Mesenchymal stem cell (in vitro differentiated cells and primary cell): ENCODE measurements at regions not wholly inside any gene's neighbourhood (a gene's known extent, or its start where the extent isn't known, plus 50 kb on each side); places are given as distances from the start of the nearest gene placed in this dataset.

Source experiments
- DNase-seq: peaks from one replicate; pipeline ENCODE4 v3.0.0-alpha.2; 2013
- H2AFZ ChIP-seq: one replicate; pipeline ENCODE4 v1.6.1; 2013; ENCODE audit warnings: low read depth, mild to moderate bottlenecking, control low read depth, inconsistent platforms, low read length, moderate library complexity
- H2AK5ac ChIP-seq: 2 replicates; pipeline ENCODE4 v1.6.1; 2013; ENCODE audit warnings: low read length, moderate library complexity, mild to moderate bottlenecking, inconsistent platforms; ENCODE audit not compliant: severe bottlenecking
- H2BK120ac ChIP-seq: one replicate; pipeline ENCODE4 v1.6.1; 2013; ENCODE audit warnings: low read depth, mild to moderate bottlenecking, inconsistent platforms, low read length, moderate library complexity
- H2BK12ac ChIP-seq, 2 experiments: one replicate each; pipeline ENCODE4 v1.6.1; 2013; ENCODE audit warnings: inconsistent platforms in 2 of 2, low read length in 2 of 2, mild to moderate bottlenecking in 2 of 2, moderate library complexity in 2 of 2, control low read depth in 1 of 2
- H2BK15ac ChIP-seq: one replicate; pipeline ENCODE4 v1.6.1; 2013; ENCODE audit warnings: mild to moderate bottlenecking, low read depth, inconsistent platforms; ENCODE audit not compliant: poor library complexity, severe bottlenecking
- H2BK5ac ChIP-seq: 2 replicates; pipeline ENCODE4 v1.6.1; 2013; ENCODE audit warnings: low read depth, mild to moderate bottlenecking, low read length, control low read depth, inconsistent platforms; ENCODE audit not compliant: poor library complexity, severe bottlenecking
- H3K14ac ChIP-seq, 2 experiments: one replicate each; pipeline ENCODE4 v1.6.1; 2013; ENCODE audit warnings: inconsistent platforms in 2 of 2, low read length in 2 of 2, control low read depth in 1 of 2, mild to moderate bottlenecking in 1 of 2, moderate library complexity in 1 of 2
- H3K18ac ChIP-seq, 2 experiments: one replicate each; pipeline ENCODE4 v1.6.1; 2013; ENCODE audit warnings: inconsistent platforms in 2 of 2, low read length in 2 of 2, control low read depth in 1 of 2, low read depth in 1 of 2, mild to moderate bottlenecking in 1 of 2
- H3K23ac ChIP-seq, 2 experiments: one replicate each; pipeline ENCODE4 v1.6.1; 2013; ENCODE audit warnings: inconsistent platforms in 2 of 2, low read length in 2 of 2, mild to moderate bottlenecking in 2 of 2, moderate library complexity in 2 of 2, control low read depth in 1 of 2
- H3K27ac ChIP-seq: 2 replicates; pipeline ENCODE4 v1.5.1; 2013; ENCODE audit warnings: mild to moderate bottlenecking, moderate library complexity, low read length, control low read depth, inconsistent platforms; ENCODE audit not compliant: poor library complexity, severe bottlenecking
- H3K27me3 ChIP-seq, 2 experiments: 2 replicates each; pipeline versions ENCODE4 v1.6.1 to v1.7.0; 2013; ENCODE audit warnings: low read length in 2 of 2, mild to moderate bottlenecking in 2 of 2, moderate library complexity in 2 of 2, control low read depth in 1 of 2, inconsistent platforms in 1 of 2; ENCODE audit not compliant: control insufficient read depth in 1 of 2, insufficient read depth in 1 of 2
- H3K36me3 ChIP-seq, 2 experiments: 2 replicates each; pipeline versions ENCODE4 v1.6.1 to v1.7.0; 2013; ENCODE audit warnings: low read length in 2 of 2, control low read depth in 1 of 2, inconsistent platforms in 1 of 2, low read depth in 1 of 2, mild to moderate bottlenecking in 1 of 2; ENCODE audit not compliant: insufficient read depth in 2 of 2, control insufficient read depth in 1 of 2
- H3K4ac ChIP-seq, 2 experiments: one replicate each; pipeline ENCODE4 v1.6.1; 2013; ENCODE audit warnings: inconsistent platforms in 2 of 2, low read length in 2 of 2, mild to moderate bottlenecking in 2 of 2, moderate library complexity in 2 of 2, control low read depth in 1 of 2, low read depth in 1 of 2
- H3K4me1 ChIP-seq: 2 replicates; pipeline ENCODE4 v1.6.1; 2013; ENCODE audit warnings: low read depth, low read length, control low read depth; ENCODE audit not compliant: control insufficient read depth, insufficient read depth
- H3K4me2 ChIP-seq: 2 replicates; pipeline ENCODE4 v1.6.1; 2013; ENCODE audit warnings: low read length, mild to moderate bottlenecking, inconsistent platforms; ENCODE audit not compliant: poor library complexity, severe bottlenecking
- H3K4me3 ChIP-seq, 2 experiments: 2 replicates each; pipeline versions ENCODE4 v1.5.1 to v1.7.0; 2013; ENCODE audit warnings: low read length in 2 of 2, mild to moderate bottlenecking in 2 of 2, control low read depth in 1 of 2, low read depth in 1 of 2; ENCODE audit not compliant: insufficient read depth in 1 of 2
- H3K79me1 ChIP-seq: replicated peaks from 2 replicates; pipeline ENCODE4 v1.6.1; 2013; ENCODE audit warnings: mild to moderate bottlenecking, control low read depth, low read length, inconsistent platforms; ENCODE audit not compliant: poor library complexity, severe bottlenecking
- H3K9ac ChIP-seq: 2 replicates; pipeline ENCODE4 v1.7.0; 2013; ENCODE audit warnings: mild to moderate bottlenecking, low read length, moderate library complexity
- H3K9me3 ChIP-seq: 2 replicates; pipeline ENCODE4 v1.7.0; 2013; ENCODE audit warnings: mild to moderate bottlenecking, low read length; ENCODE audit not compliant: control insufficient read depth
- H4K8ac ChIP-seq: one replicate; pipeline ENCODE4 v1.6.1; 2013; ENCODE audit warnings: inconsistent platforms, mild to moderate bottlenecking, low read length, moderate library complexity
- H4K91ac ChIP-seq: one replicate; pipeline ENCODE4 v1.6.1; 2013; ENCODE audit warnings: mild to moderate bottlenecking, low read length, inconsistent platforms
- WGBS: methylation state at CpG from one replicate; pipeline ENCODE4 v1.1.7; 2013; ENCODE audit warnings: mixed read lengths; 5-methylcytosine and 5-hydroxymethylcytosine counted together

- Histone ChIP-seq H3K79me1 (no peaks in the 10 kb centered on the region), H4K91ac (no peak overlapping the region), H3K9me3 (no peaks in the 10 kb centered on the region), H2BK15ac (no peak overlapping the region), H3K9ac (no peak overlapping the region), H2AFZ (no peak overlapping the region), H4K8ac (no peak overlapping the region), H3K23ac (no peak overlapping the region), H2BK12ac (no peak overlapping the region), H3K4me2 (no peak overlapping the region), H2AK5ac (no peak overlapping the region), H3K36me3 (no peaks in the 10 kb centered on the region), H3K27ac (no peak overlapping the region), H2BK5ac (no peak overlapping the region), H2BK120ac (no peak overlapping the region), H3K18ac (no peak overlapping the region), H3K4me3 (no peak overlapping the region), H3K4me1 (no peaks in the 10 kb centered on the region), H3K14ac (no peak overlapping the region), H3K4ac (no peak overlapping the region), H3K27me3 (peaks cover 0 to 3% of the 10 kb centered on the region in 2 experiments)
- DNase-seq: no peak
- 83% methylated on average over 1 of the region's 4 CpGs for WGBS
These were observed 147.4 kb upstream of the PRLR start for GRCh38 chr5:35377653-35378052.

- H2BK120ac ChIP-seq: no peak overlapping the region
- no peak overlapping the region for H2BK15ac ChIP-seq
- H3K27me3 ChIP-seq: no peaks in the 10 kb centered on the region
- no peak for DNase-seq
- H3K23ac ChIP-seq: no peak overlapping the region
- no peak overlapping the region for H3K27ac ChIP-seq
- no peak overlapping the region for H3K4me3 ChIP-seq
- no peak overlapping the region for H2BK12ac ChIP-seq
- H3K36me3 ChIP-seq: no peaks in the 10 kb centered on the region
- H3K79me1 ChIP-seq: no peaks in the 10 kb centered on the region
- no peak overlapping the region for H3K18ac ChIP-seq
- H3K4ac ChIP-seq: no peak overlapping the region
- no peak overlapping the region for H3K14ac ChIP-seq
- no peak overlapping the region for H4K91ac ChIP-seq
- no peak overlapping the region for H4K8ac ChIP-seq
- H3K4me1 ChIP-seq: no peaks in the 10 kb centered on the region
- H3K9me3 ChIP-seq: no peaks in the 10 kb centered on the region
- no peak overlapping the region for H3K4me2 ChIP-seq
- H2AK5ac ChIP-seq: no peak overlapping the region
- H3K9ac ChIP-seq: no peak overlapping the region
- no peak overlapping the region for H2AFZ ChIP-seq
- no peak overlapping the region for H2BK5ac ChIP-seq
These were observed 144.3 kb upstream of the PRLR start for GRCh38 chr5:35374584-35374983.

GRCh38 chr5:35373249-35373648 is 143.0 kb upstream of the PRLR start:
- H2BK12ac ChIP-seq: no peak overlapping the region
- no peaks in the 10 kb centered on the region for H3K9me3 ChIP-seq
- H2AFZ ChIP-seq: no peak overlapping the region
- H3K18ac ChIP-seq: no peak overlapping the region
- no peaks in the 10 kb centered on the region for H3K27me3 ChIP-seq
- no peak overlapping the region for H3K23ac ChIP-seq
- no peak for DNase-seq
- H3K14ac ChIP-seq: no peak overlapping the region
- H4K91ac ChIP-seq: no peak overlapping the region
- H3K9ac ChIP-seq: no peak overlapping the region
- WGBS: 89% methylated on average over 3 of the region's 3 CpGs
- H3K79me1 ChIP-seq: no peaks in the 10 kb centered on the region
- no peak overlapping the region for H2BK5ac ChIP-seq
- H3K4me2 ChIP-seq: no peak overlapping the region
- no peak overlapping the region for H3K4ac ChIP-seq
- H3K36me3 ChIP-seq: no peaks in the 10 kb centered on the region
- no peak overlapping the region for H2AK5ac ChIP-seq
- H2BK120ac ChIP-seq: no peak overlapping the region
- no peak overlapping the region for H3K27ac ChIP-seq
- H3K4me3 ChIP-seq: no peak overlapping the region
- H2BK15ac ChIP-seq: no peak overlapping the region
- H3K4me1 ChIP-seq: no peaks in the 10 kb centered on the region
- H4K8ac ChIP-seq: no peak overlapping the region

DNA sequence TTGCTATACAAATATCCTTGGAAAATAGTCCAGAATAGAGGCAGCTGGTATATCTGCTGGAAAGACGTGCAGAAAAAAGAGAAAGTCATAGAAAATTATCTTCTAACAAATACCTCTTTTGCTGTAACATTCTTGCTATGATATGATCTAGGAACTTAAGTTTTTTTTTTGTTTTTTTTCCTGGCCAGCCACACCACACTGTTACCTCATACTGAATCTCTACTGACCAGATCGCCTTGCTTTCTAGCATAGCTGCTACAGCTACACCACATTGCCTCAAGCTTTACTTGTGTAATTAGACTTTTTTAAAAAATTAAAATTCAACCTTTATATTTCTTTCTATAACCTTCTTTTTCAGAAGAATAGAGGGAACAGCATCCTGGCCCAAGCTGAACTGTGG is 142.2 kb upstream of the PRLR start:
- no peak overlapping the region for H4K8ac ChIP-seq
- no peak overlapping the region for H3K4me3 ChIP-seq
- WGBS: 80% methylated on average over 1 of the region's 2 CpGs
- H3K23ac ChIP-seq: no peak overlapping the region
- H4K91ac ChIP-seq: no peak overlapping the region
- no peak overlapping the region for H2BK120ac ChIP-seq
- H2AK5ac ChIP-seq: no peak overlapping the region
- no peak overlapping the region for H2BK12ac ChIP-seq
- no peak overlapping the region for H2AFZ ChIP-seq
- no peaks in the 10 kb centered on the region for H3K27me3 ChIP-seq
- no peak overlapping the region for H3K18ac ChIP-seq
- H3K9me3 ChIP-seq: no peaks in the 10 kb centered on the region
- no peak for DNase-seq
- no peak overlapping the region for H3K27ac ChIP-seq
- no peak overlapping the region for H3K9ac ChIP-seq
- no peak overlapping the region for H3K14ac ChIP-seq
- H3K4me1 ChIP-seq: no peaks in the 10 kb centered on the region
- no peak overlapping the region for H2BK5ac ChIP-seq
- H3K36me3 ChIP-seq: no peaks in the 10 kb centered on the region
- no peak overlapping the region for H2BK15ac ChIP-seq
- H3K4me2 ChIP-seq: no peak overlapping the region
- H3K4ac ChIP-seq: no peak overlapping the region
- no peaks in the 10 kb centered on the region for H3K79me1 ChIP-seq
